Central memory CD8-positive, alpha-beta T cell (primary cell): ENCODE measurements at regions not wholly inside any gene's neighbourhood (a gene's known extent, or its start where the extent isn't known, plus 50 kb on each side); places are given as distances from the start of the nearest gene placed in this dataset.
"Not testable (repeated sequence)": the region's sequence is repeated elsewhere in the genome, so short reads cannot be mapped to it uniquely, and the experiment has no call there.

Experiments used
- ATAC-seq: fragments of 150-1000 bp; cut with Tn5 transposase; replicated peaks from 2 replicates; pipeline ENCODE4 v1.10.0; 2022; ENCODE audit warnings: mild to moderate bottlenecking, moderate FRiP score, moderate number of reproducible peaks; ENCODE audit not compliant: poor library complexity, severe bottlenecking; ENCODE audit errors: extremely low read depth
- DNase-seq, 2 donors: peaks; one replicate each; pipeline ENCODE4 v3.0.0; 2021; ENCODE audit warnings: low spot score in 2 of 2
- H3K27ac Mint-ChIP-seq: one replicate; pipeline ENCODE4 v1.8.0; 2022; ENCODE audit warnings: low read depth, mild to moderate bottlenecking, moderate library complexity, mixed read lengths
- H3K27me3 Mint-ChIP-seq: one replicate; pipeline ENCODE4 v1.8.0; 2022; ENCODE audit warnings: mixed read lengths
- H3K36me3 Mint-ChIP-seq: one replicate; pipeline ENCODE4 v1.8.0; 2022; ENCODE audit warnings: mild to moderate bottlenecking, moderate library complexity, mixed read lengths; ENCODE audit not compliant: insufficient read depth
- H3K4me1 Mint-ChIP-seq: one replicate; pipeline ENCODE4 v1.8.0; 2022; ENCODE audit warnings: mixed read lengths
- H3K4me3 Mint-ChIP-seq: one replicate; pipeline ENCODE4 v1.8.0; 2022; ENCODE audit warnings: mild to moderate bottlenecking, moderate library complexity, mixed read lengths
- H3K9me3 Mint-ChIP-seq: one replicate; pipeline ENCODE4 v1.8.0; 2022; ENCODE audit warnings: mixed read lengths

- Mint-ChIP-seq H3K4me1 (no peaks in the 10 kb centered on the region), H3K36me3 (no peaks in the 10 kb centered on the region), H3K27ac (no peak overlapping the region), H3K9me3 (peaks cover 6% of the 10 kb centered on the region), H3K27me3 (peaks cover 62% of the 10 kb centered on the region), H3K4me3 (no peak overlapping the region)
- ATAC-seq (no peak), DNase-seq (no peak)
Observed at GRCh38 chr1:60958001-60958400, 124.4 kb upstream of the NFIA start.

DNA sequence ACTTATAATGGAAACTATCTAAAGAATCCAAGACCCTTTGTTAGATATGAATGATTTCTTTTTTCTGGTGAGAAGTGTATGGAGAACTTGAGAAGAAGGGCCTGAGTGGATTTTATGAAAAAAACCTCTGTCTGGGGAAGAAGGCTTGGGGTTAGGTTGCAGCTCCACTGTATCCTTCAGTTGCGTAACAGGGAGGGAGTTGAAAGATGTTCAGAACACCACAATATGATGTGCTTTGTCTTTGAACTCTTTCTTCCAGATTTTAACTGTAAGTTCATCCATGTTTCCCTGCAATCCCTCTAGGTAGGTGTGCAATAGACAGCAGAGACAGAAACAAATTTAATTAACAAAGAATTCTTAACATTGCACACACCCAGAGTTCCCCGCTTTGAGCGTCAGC lies 125.8 kb upstream of the NFIA start:
- ATAC-seq (no peak), DNase-seq (no peak)
- Mint-ChIP-seq H3K9me3 (peaks cover 6% of the 10 kb centered on the region), H3K27me3 (peaks cover 63% of the 10 kb centered on the region), H3K36me3 (no peaks in the 10 kb centered on the region), H3K4me1 (no peaks in the 10 kb centered on the region), H3K27ac (no peak overlapping the region), H3K4me3 (no peak overlapping the region)

- no peak for DNase-seq
- no peak overlapping the region for H3K4me3 Mint-ChIP-seq
- peaks cover 84% of the 10 kb centered on the region for H3K27me3 Mint-ChIP-seq
Observed at GRCh38 chr1:60952612-60953111, 129.7 kb upstream of the NFIA start.

GRCh38 chr1:60950224-60951063 lies 131.9 kb upstream of the NFIA start:
- H3K4me1 Mint-ChIP-seq, result peaks cover 6% of the 10 kb centered on the region
- H3K9me3 Mint-ChIP-seq, result peaks cover 6% of the 10 kb centered on the region
- peaks cover 82% of the 10 kb centered on the region for H3K27me3 Mint-ChIP-seq
- DNase-seq (no peak), ATAC-seq (no peak)
- no peaks in the 10 kb centered on the region for H3K36me3 Mint-ChIP-seq
- H3K27ac Mint-ChIP-seq, result no peak overlapping the region
- no peak overlapping the region for H3K4me3 Mint-ChIP-seq

More at GRCh38 chr1:60952612-60953111, 129.7 kb upstream of the NFIA start:
- Mint-ChIP-seq H3K9me3 (peaks cover 6% of the 10 kb centered on the region), H3K36me3 (no peaks in the 10 kb centered on the region), H3K4me1 (peaks cover 6% of the 10 kb centered on the region), H3K27ac (no peak overlapping the region)
- no peak for ATAC-seq

GRCh38 chr1:60949826-60950197 lies 132.5 kb upstream of the NFIA start:
- Mint-ChIP-seq H3K9me3 (peaks cover 5% of the 10 kb centered on the region), H3K36me3 (no peaks in the 10 kb centered on the region), H3K4me3 (no peak overlapping the region), H3K27me3 (peaks cover 77% of the 10 kb centered on the region), H3K27ac (no peak overlapping the region), H3K4me1 (peaks cover 6% of the 10 kb centered on the region)
- DNase-seq (no peak), ATAC-seq (no peak)

DNA sequence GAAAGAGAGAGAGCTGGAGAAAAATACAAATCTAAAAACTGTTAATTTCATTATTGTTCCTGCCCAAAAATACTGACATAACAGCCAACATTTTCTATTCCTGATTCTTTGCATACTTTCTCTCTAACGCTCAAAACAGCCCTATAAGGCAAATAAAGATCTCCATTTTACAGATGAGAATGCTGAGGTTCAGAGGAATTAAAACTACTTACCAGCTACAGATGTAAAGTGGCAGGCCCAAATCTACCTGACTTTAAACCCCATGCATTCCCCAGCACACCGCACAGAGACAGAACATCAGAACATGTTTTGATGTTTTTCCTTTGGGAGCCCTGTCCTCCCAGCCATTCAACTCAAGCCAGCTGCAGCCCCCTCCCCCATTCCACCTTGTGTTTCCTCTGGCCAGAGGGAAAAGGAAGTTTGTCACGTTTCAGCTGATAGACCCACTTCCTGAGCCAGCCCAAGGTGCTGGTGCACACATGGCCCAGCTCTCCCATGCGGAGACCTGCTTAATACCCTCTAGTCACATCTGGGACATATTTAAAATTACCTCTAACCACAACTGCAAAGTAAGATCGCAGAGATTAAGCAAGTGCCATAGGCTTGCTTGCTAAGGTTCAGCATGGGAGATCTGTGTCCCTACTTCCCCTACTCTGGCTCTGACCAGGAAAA lies 133.1 kb upstream of the NFIA start:
- Mint-ChIP-seq H3K4me3 (no peak overlapping the region), H3K36me3 (no peaks in the 10 kb centered on the region), H3K9me3 (no peaks in the 10 kb centered on the region), H3K27me3 (peaks cover 72% of the 10 kb centered on the region), H3K27ac (no peak overlapping the region), H3K4me1 (peaks cover 6% of the 10 kb centered on the region)
- no peak for DNase-seq
- ATAC-seq, result no peak

- Mint-ChIP-seq H3K27ac (no peak overlapping the region), H3K4me3 (no peak overlapping the region), H3K9me3 (no peaks in the 10 kb centered on the region), H3K27me3 (peaks cover 67% of the 10 kb centered on the region), H3K4me1 (peaks cover 6% of the 10 kb centered on the region), H3K36me3 (no peaks in the 10 kb centered on the region)
- ATAC-seq (no peak), DNase-seq (no peak)
Observed at GRCh38 chr1:60948486-60948885, 133.9 kb upstream of the NFIA start.

DNA sequence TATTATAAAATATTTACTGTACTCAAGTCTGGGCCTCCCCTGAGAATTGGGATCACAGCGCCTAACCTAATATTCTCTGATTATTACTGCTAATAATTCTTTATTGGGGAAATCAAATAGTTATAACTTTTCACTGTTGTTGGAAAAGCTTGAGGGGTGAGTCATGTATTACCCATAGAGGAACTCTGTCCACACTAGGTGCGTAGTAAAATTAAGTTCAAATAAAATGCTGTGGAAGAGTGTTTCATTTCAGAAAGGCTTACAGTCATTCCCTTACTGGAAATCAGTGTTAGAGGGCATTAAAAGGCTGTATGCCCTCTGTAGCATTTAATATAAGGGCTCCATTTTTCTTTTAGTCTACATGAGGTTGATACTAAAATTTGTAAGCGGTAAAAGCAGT lies 135.0 kb upstream of the NFIA start:
- H3K4me1 Mint-ChIP-seq, result peaks cover 6% of the 10 kb centered on the region
- no peaks in the 10 kb centered on the region for H3K9me3 Mint-ChIP-seq
- DNase-seq, result no peak
- no peaks in the 10 kb centered on the region for H3K36me3 Mint-ChIP-seq
- peaks cover 73% of the 10 kb centered on the region for H3K27me3 Mint-ChIP-seq
- no peak overlapping the region for H3K4me3 Mint-ChIP-seq
- no peak for ATAC-seq
- H3K27ac Mint-ChIP-seq, result no peak overlapping the region

GRCh38 chr1:60942896-60943638 lies 139.3 kb upstream of the NFIA start:
- DNase-seq (no peak), ATAC-seq (no peak)
- no peaks in the 10 kb centered on the region for H3K4me1 Mint-ChIP-seq
- H3K36me3 Mint-ChIP-seq, result no peaks in the 10 kb centered on the region
- H3K27me3 Mint-ChIP-seq, result peaks cover 60% of the 10 kb centered on the region
- no peaks in the 10 kb centered on the region for H3K9me3 Mint-ChIP-seq
- H3K27ac Mint-ChIP-seq, result no peak overlapping the region
- no peak overlapping the region for H3K4me3 Mint-ChIP-seq

- no peaks in the 10 kb centered on the region for H3K4me1 Mint-ChIP-seq
Observed at GRCh38 chr1:60942291-60942690, 140.1 kb upstream of the NFIA start.

DNA sequence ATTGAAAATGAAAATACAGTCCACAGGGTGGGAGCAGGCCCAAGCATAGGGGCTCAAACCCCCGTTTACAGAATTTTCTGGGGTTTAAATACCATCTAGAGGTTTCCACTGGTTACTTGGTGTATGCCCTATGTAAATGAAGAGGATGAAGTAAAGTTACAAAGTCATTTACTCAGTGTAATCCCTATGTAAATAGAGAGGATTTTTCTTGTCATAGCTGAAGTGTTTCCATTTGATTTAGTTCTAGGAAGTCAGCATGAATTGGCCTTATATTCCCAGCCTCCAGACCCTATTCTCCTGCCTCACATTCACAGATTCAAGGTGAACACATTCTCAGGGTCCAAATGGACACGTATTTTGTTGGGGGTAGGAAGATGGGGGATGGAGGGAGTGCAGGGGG lies 141.7 kb upstream of the NFIA start:
- H3K36me3 Mint-ChIP-seq, ATAC-seq, H3K4me3 Mint-ChIP-seq, H3K27ac Mint-ChIP-seq, DNase-seq, H3K9me3 Mint-ChIP-seq, H3K4me1 Mint-ChIP-seq: not testable (repeated sequence)
- H3K27me3 Mint-ChIP-seq, result peaks cover 59% of the 10 kb centered on the region

More at GRCh38 chr1:60942291-60942690, 140.1 kb upstream of the NFIA start:
- peaks cover 60% of the 10 kb centered on the region for H3K27me3 Mint-ChIP-seq
- no peak overlapping the region for H3K27ac Mint-ChIP-seq
- no peaks in the 10 kb centered on the region for H3K9me3 Mint-ChIP-seq
- ATAC-seq (no peak), DNase-seq (no peak)
- no peak overlapping the region for H3K4me3 Mint-ChIP-seq
- H3K36me3 Mint-ChIP-seq, result no peaks in the 10 kb centered on the region

- H3K4me1 Mint-ChIP-seq, result no peaks in the 10 kb centered on the region
- H3K9me3 Mint-ChIP-seq, result no peaks in the 10 kb centered on the region
- H3K36me3 Mint-ChIP-seq, result no peaks in the 10 kb centered on the region
- DNase-seq (no peak), ATAC-seq (no peak)
- peaks cover 49% of the 10 kb centered on the region for H3K27me3 Mint-ChIP-seq
- H3K27ac Mint-ChIP-seq, result no peak overlapping the region
- no peak overlapping the region for H3K4me3 Mint-ChIP-seq
Observed at GRCh38 chr1:60937720-60938119, 144.6 kb upstream of the NFIA start.
